Naive thymus-derived CD4-positive, alpha-beta T cell (primary cell): ENCODE measurements at regions not wholly inside any gene's neighbourhood (a gene's known extent, or its start where the extent isn't known, plus 50 kb on each side); places are given as distances from the start of the nearest gene placed in this dataset.
"Not testable (repeated sequence)": the region's sequence is repeated elsewhere in the genome, so short reads cannot be mapped to it uniquely, and the experiment has no call there.

Experiments used
- ATAC-seq: fragments of 150-1000 bp; cut with Tn5 transposase; 2 replicates; pipeline ENCODE4 v1.10.0; 2021; ENCODE audit warnings: mild to moderate bottlenecking, moderate library complexity
- CTCF ChIA-PET: fragments of 350-600 bp; sonication (Branson Sonifier 250); formaldehyde crosslinking; loops from one replicate; lab custom pipeline; 2021; ENCODE audit warnings: antibody characterized with exemption; lab: Charles Lee
- POLR2A ChIA-PET: fragments of 350-600 bp; sonication (Branson Sonifier 250); formaldehyde crosslinking; loops from one replicate; lab custom pipeline; 2021; ENCODE audit warnings: antibody characterized with exemption, inconsistent platforms; lab: Charles Lee
- DNase-seq, 9 donors: peaks; one replicate each; pipeline versions ENCODE4 v3.0.0 to v3.0.0-alpha.2; 2020 to 2022; ENCODE audit warnings: mixed read lengths in 1 of 9
- H3K27ac ChIP-seq: one replicate; pipeline ENCODE4 v1.7.0; 2013; ENCODE audit warnings: mild to moderate bottlenecking, low read depth, low read length, moderate library complexity
- H3K27me3 ChIP-seq, 2 donors: one replicate each; pipeline ENCODE4 v1.7.0; 2013; ENCODE audit warnings: low read length in 2 of 2, mild to moderate bottlenecking in 2 of 2, moderate library complexity in 2 of 2; ENCODE audit not compliant: control insufficient read depth in 2 of 2, insufficient read depth in 2 of 2
- H3K36me3 ChIP-seq, 3 experiments: 1 replicate in 2 of 3; 2 replicates in 1 of 3; pipeline ENCODE4 v1.7.0; 2013; ENCODE audit warnings: low read length in 3 of 3, mild to moderate bottlenecking in 3 of 3, moderate library complexity in 1 of 3; ENCODE audit not compliant: insufficient read depth in 3 of 3, control insufficient read depth in 2 of 3
- H3K4me1 ChIP-seq, 2 donors: one replicate each; pipeline ENCODE4 v1.7.0; 2013; ENCODE audit warnings: low read length in 2 of 2, mild to moderate bottlenecking in 2 of 2, moderate library complexity in 1 of 2; ENCODE audit not compliant: control insufficient read depth in 2 of 2, insufficient read depth in 2 of 2
- H3K4me3 ChIP-seq: 2 replicates; pipeline ENCODE4 v1.7.0; 2013; ENCODE audit warnings: mild to moderate bottlenecking, low read length
- H3K9me3 ChIP-seq, 3 experiments: 1 replicate in 2 of 3; 2 replicates in 1 of 3; pipeline ENCODE4 v1.7.0; 2013; ENCODE audit warnings: low read length in 3 of 3; ENCODE audit not compliant: control insufficient read depth in 2 of 3
- H3K27ac Mint-ChIP-seq, 9 donors: one replicate each; pipeline ENCODE4 v1.8.0; 2020 to 2022; ENCODE audit warnings: mixed read lengths in 9 of 9, mild to moderate bottlenecking in 8 of 9, moderate library complexity in 5 of 9, inconsistent platforms in 2 of 9
- H3K27me3 Mint-ChIP-seq, 5 donors: one replicate each; pipeline ENCODE4 v1.8.0; 2021 to 2022; ENCODE audit warnings: mixed read lengths in 5 of 5, mild to moderate bottlenecking in 1 of 5
- H3K36me3 Mint-ChIP-seq, 5 donors: one replicate each; pipeline ENCODE4 v1.8.0; 2020 to 2022; ENCODE audit warnings: mixed read lengths in 5 of 5, mild to moderate bottlenecking in 3 of 5, inconsistent platforms in 1 of 5
- H3K4me1 Mint-ChIP-seq, 7 donors: one replicate each; pipeline ENCODE4 v1.8.0; 2020 to 2022; ENCODE audit warnings: mixed read lengths in 7 of 7, mild to moderate bottlenecking in 3 of 7, inconsistent platforms in 1 of 7
- H3K4me3 Mint-ChIP-seq, 10 donors: one replicate each; pipeline ENCODE4 v1.8.0; 2020 to 2022; ENCODE audit warnings: mild to moderate bottlenecking in 10 of 10, mixed read lengths in 10 of 10, moderate library complexity in 6 of 10, inconsistent platforms in 2 of 10
- H3K9me3 Mint-ChIP-seq, 11 donors: one replicate each; pipeline ENCODE4 v1.8.0; 2020 to 2022; ENCODE audit warnings: mixed read lengths in 11 of 11, mild to moderate bottlenecking in 4 of 11, inconsistent platforms in 1 of 11, moderate library complexity in 1 of 11
- intact Hi-C, 2 donors: fragments of 100-400 bp; cut with micrococcal nuclease; formaldehyde crosslinking; loops; one replicate each; pipeline ENCODE4 v1.15.1; 2023

- intact Hi-C loops, POLR2A ChIA-PET: not testable (repeated sequence)
Measured at GRCh38 chr16:33062763-33063162, 131.3 kb upstream of the TP53TG3C start.

GRCh38 chr16:33063365-33064170 lies 130.5 kb upstream of the TP53TG3C start:
- intact Hi-C loops, H3K9me3 ChIP-seq, H3K4me1 Mint-ChIP-seq, H3K27ac ChIP-seq, ATAC-seq, H3K4me3 ChIP-seq, CTCF ChIA-PET, H3K27me3 ChIP-seq, H3K36me3 Mint-ChIP-seq, H3K9me3 Mint-ChIP-seq, H3K4me1 ChIP-seq, H3K27me3 Mint-ChIP-seq, DNase-seq, POLR2A ChIA-PET, H3K4me3 Mint-ChIP-seq, H3K27ac Mint-ChIP-seq, H3K36me3 ChIP-seq: not testable (repeated sequence)

More at GRCh38 chr16:33062763-33063162, 131.3 kb upstream of the TP53TG3C start:
- H3K27ac Mint-ChIP-seq, H3K4me1 Mint-ChIP-seq, H3K36me3 ChIP-seq, H3K27me3 Mint-ChIP-seq, H3K27me3 ChIP-seq, ATAC-seq, H3K4me3 Mint-ChIP-seq, H3K9me3 ChIP-seq, H3K9me3 Mint-ChIP-seq, H3K27ac ChIP-seq, DNase-seq, H3K4me1 ChIP-seq, CTCF ChIA-PET, H3K36me3 Mint-ChIP-seq, H3K4me3 ChIP-seq: not testable (repeated sequence)

GRCh38 chr16:33064454-33065073 lies 129.5 kb upstream of the TP53TG3C start:
- DNase-seq, H3K36me3 ChIP-seq, intact Hi-C loops, CTCF ChIA-PET, H3K27ac ChIP-seq, H3K27me3 Mint-ChIP-seq, POLR2A ChIA-PET, H3K27ac Mint-ChIP-seq, H3K27me3 ChIP-seq, H3K4me3 ChIP-seq, H3K4me1 ChIP-seq, H3K4me1 Mint-ChIP-seq, H3K36me3 Mint-ChIP-seq, H3K9me3 ChIP-seq, H3K4me3 Mint-ChIP-seq, ATAC-seq, H3K9me3 Mint-ChIP-seq: not testable (repeated sequence)
